Activated CD4-positive, alpha-beta T cell treated with anti-CD3 and anti-CD28 coated beads for 24 hours (primary cell): ENCODE measurements at regions not wholly inside any gene's neighbourhood (a gene's known extent, or its start where the extent isn't known, plus 50 kb on each side); places are given as distances from the start of the nearest gene placed in this dataset.
"Not testable (repeated sequence)": the region's sequence is repeated elsewhere in the genome, so short reads cannot be mapped to it uniquely, and the experiment has no call there.

Experiments used
- DNase-seq, 2 donors: peaks; one replicate each; pipeline ENCODE4 v3.0.0-alpha.2; 2020; ENCODE audit warnings: low read depth in 2 of 2

- DNase-seq = not testable (repeated sequence)
Measured at GRCh38 chr16:29200135-29200601, 206.3 kb downstream of the NPIPB11 start.

DNA sequence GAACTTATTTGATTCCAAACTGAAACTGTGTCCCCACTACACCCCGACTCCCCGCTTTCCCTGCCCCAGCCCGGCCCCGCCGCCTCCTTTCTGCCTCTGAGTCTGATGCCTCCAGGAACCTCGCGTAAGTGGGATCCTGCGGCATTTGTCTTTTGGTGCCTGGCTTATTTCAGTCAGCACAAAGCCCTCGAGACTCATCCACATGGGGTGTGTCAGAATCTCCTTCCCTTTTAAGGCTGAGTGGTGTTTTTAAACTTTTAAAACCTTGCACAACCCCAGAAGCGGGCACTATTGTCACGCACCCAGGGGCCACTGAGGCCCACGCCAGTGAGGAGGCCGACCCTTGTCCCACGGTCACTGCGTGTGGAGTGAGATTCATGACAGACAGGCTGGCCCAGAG is 206.9 kb downstream of the NPIPB11 start:
- DNase-seq = not testable (repeated sequence)

DNA sequence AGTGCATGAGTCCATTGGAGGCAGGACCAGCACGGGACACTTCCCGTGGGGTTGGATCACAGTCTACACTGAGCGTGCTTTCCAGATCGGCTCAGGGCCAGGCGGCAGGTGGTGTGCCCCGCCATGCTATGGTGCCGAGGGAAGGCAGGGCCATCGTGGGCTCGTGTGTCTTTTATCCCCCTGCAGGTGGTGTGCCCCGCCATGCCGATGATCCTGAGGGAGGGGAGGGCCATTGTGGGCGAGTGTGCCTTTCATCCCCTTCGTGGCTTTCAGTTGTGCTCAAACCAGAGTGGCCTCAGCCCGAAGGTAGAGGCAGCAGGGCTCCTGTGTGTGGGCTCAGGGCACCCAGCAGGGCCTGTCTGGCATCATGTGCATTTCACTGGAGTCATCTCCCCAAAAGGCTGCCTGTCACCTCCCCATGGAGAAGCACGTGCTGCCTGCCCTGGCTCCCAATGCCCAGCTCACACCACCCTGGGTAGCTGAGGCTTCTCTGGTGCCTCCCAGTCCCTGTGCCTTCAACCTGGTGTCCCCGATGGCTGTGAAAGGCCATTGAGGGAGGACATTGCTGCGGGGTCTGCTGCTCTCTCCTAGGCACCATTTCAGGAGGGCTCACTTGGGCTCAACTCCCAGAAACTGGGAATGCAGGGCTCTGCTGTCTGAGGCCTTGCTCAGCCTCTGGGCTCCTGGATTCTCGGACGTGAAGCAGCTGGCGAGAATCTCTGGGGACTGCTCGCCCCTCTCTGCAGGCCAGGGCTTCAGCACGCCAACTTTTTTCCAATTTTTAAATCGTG is 207.6 kb downstream of the NPIPB11 start:
- DNase-seq = no peak

- no peak for DNase-seq
Measured at GRCh38 chr16:29198231-29198630, 208.3 kb downstream of the NPIPB11 start.

DNA sequence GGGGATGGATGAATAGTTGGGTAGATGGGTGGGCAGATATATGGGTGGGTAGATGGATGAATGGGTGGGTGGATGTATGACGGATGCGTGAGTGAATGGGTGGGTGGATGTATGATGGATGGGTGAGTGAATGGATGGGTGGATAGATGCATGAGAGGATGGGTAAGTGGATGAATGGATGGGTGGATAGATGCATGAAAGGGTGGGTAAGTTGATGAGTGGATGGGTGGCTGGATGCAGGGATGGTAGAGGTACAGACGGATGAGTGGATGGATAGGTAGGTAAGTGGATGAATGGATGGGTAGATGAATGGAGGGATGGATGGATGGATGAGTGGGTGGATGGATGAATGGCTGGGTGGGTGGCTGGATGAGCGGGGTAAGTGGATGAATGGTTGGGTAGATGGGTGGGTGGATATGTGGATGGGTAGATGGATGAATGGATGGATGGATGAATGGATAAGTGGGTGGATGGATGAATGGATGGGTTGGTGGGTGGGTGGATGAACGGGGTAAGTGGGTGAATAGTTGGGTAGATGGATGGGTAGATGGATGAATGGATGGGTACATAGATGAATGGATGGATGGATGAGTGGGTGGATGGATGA is 208.9 kb downstream of the NPIPB11 start:
- DNase-seq = not testable (repeated sequence)

DNA sequence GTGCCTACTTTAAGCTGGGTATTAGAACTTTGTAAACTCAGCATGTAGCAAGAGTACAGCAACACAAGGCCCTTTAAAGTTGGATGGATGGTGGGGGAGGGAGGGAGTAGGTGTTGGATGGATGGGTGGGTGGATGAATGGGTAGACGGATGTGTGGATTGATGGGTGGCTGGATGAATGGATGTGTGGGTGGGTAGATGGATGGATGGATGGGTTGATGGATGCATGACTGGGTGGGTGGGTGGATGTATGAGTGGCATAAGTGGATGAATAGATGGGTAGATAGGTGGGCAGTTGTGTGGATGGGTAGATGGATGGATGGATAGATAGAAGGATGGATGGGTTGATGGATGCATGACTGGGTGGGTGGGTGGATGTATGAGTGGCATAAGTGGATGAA is 209.8 kb downstream of the NPIPB11 start:
- not testable (repeated sequence) for DNase-seq

- not testable (repeated sequence) for DNase-seq
Measured at GRCh38 chr16:29195116-29195872, 210.4 kb downstream of the LAT start.

- not testable (repeated sequence) for DNase-seq
Measured at GRCh38 chr16:29194185-29194844, 209.5 kb downstream of the LAT start.

DNA sequence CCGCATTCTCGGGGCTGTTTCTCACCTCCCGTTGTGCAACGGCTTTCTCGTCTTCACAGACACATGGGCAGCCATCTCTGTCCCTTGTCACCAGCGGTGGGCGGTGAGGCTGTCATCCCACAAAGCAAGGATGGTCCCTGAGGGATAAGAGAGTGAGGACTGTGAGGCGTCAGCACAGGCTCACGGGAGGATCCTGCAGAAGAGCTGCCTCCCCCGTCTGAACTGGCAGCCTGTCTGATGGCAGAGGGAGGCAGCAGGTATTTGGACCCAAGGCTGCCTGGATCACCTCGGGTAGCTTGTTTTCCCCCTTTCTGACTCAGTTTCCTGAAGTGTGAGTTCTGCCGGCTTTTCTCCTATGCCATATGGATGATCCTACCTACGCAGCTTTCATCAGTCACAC is 208.8 kb downstream of the LAT start:
- DNase-seq = not testable (repeated sequence)

DNA sequence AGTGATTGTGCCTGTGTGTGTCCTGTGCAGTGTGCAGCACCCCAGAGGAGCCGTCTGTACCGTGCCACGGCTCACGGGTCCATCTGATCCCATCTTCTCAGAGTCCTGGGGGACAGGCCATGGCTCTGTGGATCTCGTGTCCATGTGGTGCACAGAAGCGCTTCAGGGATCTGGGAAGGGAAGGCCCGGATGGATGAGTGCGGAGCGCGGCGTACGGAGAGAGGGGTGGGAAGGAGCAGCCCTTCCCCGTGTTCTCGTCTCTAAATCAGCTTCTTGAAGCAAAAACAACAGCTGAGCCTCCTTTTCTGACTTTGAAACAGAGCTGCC is 208.4 kb downstream of the LAT start:
- DNase-seq = not testable (repeated sequence)

DNA sequence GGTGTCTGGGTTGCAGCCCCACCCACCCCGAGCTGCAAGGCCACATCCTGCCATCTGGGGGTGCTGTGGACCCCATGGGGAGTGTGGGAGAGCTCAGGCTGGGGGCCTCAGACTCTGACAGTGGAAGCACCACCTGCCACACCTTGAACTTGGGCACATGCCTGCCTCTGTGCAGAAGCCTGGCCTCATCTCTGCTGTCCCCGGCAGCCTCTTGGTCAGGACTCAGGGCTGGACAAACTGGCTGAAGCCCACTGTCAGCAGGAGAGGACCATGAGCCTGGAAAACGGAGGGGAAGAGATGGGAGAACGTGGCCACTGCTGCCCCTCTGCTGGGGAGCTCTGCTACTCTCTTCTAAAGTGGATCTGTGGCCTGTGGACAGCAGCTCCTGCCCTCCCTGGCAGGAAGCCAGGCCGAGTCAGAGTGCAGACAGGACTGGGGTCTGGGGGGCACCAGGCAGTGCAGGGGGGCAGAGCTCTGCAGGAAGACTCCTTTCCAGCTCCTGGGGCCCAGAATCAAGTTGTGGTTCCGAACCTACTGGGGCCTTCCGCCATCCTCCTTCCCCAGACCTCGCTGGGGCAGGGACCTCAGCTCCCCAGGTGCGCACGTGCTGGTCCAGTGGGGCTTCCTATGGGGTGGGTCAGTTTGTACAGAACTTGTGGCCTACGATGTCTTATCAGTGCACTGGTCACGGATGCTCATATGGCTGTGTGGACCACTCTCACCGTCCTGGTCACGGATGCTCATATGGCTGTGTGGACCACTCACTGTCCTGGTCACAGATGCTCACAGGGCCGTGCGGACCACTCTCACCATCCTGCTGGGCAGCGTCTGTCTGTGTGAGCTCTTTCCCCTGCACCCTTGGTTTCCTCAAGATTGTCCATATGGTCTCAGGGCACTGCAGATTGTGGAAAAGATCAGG is 207.7 kb downstream of the LAT start:
- DNase-seq = no peak

DNA sequence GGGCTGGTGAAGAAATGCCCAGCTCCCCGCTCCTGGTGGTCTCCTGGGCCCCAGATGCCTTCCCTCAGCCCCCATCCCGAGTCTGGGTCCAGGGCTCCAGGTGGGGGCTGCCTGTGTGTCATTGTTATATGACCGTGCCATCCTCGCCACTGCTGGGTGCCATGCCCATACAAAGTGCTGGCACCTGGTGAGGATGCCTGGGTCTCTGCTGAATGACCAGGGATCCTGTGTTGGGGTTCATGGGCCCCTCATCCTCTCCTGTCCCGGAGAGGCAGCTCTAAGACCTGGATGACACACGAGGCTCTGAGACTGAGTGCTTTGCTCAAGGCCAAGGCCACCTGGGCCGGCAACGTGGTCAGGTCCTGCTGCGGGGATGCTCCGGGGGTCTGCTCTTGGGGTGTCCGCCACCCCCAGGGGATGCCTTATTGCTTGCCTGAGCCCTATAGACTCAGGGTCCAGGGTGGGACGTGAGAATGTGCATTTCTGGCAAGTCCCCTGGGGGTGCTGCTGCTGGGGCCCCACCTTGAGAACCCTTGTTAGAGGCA is 206.9 kb downstream of the LAT start:
- DNase-seq = not testable (repeated sequence)

- not testable (repeated sequence) for DNase-seq
Measured at GRCh38 chr16:29190553-29191431, 205.9 kb downstream of the LAT start.

- not testable (repeated sequence) for DNase-seq
Measured at GRCh38 chr16:29188806-29189205, 204.0 kb downstream of the LAT start.

DNA sequence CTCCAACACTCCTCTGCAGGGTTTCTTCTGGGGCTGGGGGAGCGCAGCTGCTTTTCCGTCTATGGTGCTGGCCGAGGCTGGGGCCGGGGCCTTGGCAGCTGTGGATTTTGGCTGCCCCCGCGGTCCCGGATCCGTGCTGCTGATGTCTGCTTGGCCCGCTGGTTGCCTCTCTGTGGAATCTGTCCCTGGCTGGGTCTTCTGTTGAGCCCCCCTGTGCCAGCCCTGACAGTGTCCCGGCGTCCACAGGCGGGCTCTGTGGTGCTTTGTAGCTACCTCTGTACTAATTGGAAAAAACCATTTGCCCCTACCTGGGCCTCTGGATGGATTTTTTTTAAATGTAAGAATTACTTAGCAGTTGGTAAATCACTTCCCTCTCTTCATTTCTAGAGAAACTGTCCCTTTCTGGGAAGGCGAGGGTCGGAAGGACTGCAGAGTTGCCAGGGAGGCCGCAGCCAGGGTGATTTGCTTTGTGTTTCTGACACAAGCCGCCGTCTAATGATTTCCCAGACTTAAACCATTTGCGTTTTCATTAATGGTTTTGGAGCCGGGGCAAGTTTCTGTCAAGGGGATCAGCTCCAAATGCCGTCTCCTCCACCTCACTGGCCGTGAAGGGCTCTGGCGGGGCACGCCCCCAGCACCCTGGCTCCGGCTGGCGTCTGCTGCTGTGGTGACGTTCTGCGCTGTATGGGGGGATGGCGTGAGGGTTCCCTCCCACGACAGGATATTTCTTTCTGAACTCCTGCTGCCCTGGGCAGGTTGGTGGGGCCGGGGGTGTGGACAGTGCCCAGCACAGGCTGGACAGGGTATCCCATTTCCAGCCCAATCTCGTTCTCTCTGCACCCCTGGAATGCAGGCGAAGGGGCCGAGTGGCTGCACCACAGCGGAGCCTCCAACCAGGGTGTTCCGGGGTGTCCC is 201.7 kb downstream of the LAT start:
- not testable (repeated sequence) for DNase-seq

DNA sequence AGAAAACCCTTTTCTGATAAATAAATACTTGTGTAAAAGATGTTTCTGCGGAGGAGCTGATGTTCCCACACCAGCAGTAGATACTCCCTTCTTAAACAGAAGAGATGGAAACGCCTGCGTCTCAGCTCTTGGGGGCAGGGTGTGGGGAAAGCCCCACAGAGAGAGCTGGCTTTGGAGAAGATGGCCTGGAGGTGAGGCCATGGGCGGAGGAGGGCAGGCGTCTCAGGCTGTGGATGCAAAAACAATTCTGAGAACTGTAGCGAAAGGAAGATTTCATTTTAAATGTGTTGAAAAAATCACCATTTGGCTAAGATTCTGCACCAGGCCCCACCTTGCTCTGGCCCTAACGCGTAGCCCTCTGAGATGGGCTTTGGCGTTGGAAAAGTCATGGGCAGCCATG is 201.0 kb downstream of the LAT start:
- DNase-seq = not testable (repeated sequence)

- not testable (repeated sequence) for DNase-seq
Measured at GRCh38 chr16:29184738-29185438, 200.0 kb downstream of the LAT start.
